Loucy (cell line): ENCODE measurements at regions not wholly inside any gene's neighbourhood (a gene's known extent, or its start where the extent isn't known, plus 50 kb on each side); places are given as distances from the start of the nearest gene placed in this dataset.

ENCODE experiments used
- H2AFZ ChIP-seq: fragments of 200-600 bp; sonication (generic); 2 replicates; pipeline ENCODE4 v1.6.0; 2016; ENCODE audit warnings: antibody characterized with exemption, mild to moderate bottlenecking, low read length, moderate library complexity
- H3F3A ChIP-seq: fragments of 200-600 bp; 2 replicates; pipeline ENCODE4 v1.6.0; 2016; ENCODE audit warnings: antibody characterized with exemption, low read depth, mild to moderate bottlenecking
- H3K27me3 ChIP-seq: fragments of 200-600 bp; sonication (generic); 2 replicates; pipeline ENCODE4 v1.6.1; 2014; ENCODE audit warnings: low read length, mild to moderate bottlenecking; ENCODE audit not compliant: insufficient read depth, poor library complexity, severe bottlenecking
- H3K36me3 ChIP-seq: fragments of 200-600 bp; sonication (generic); 2 replicates; pipeline ENCODE4 v1.6.1; 2016; ENCODE audit warnings: low read length; ENCODE audit not compliant: insufficient read depth
- H3K4me1 ChIP-seq: fragments of 200-600 bp; sonication (generic); 2 replicates; pipeline ENCODE4 v1.5.1; 2014; ENCODE audit warnings: low read length, mild to moderate bottlenecking; ENCODE audit not compliant: insufficient read depth, poor library complexity, severe bottlenecking
- H3K4me2 ChIP-seq: fragments of 200-600 bp; sonication (generic); 2 replicates; pipeline ENCODE4 v1.6.0; 2014; ENCODE audit warnings: antibody characterized with exemption, low read length, low read depth, mild to moderate bottlenecking; ENCODE audit not compliant: poor library complexity, severe bottlenecking
- H3K4me3 ChIP-seq: fragments of 200-600 bp; sonication (generic); 2 replicates; pipeline ENCODE4 v1.5.1; 2014; ENCODE audit warnings: low read length, mild to moderate bottlenecking, mixed read lengths; ENCODE audit not compliant: poor library complexity, severe bottlenecking
- H3K79me2 ChIP-seq: fragments of 200-600 bp; sonication (generic); 2 replicates; pipeline ENCODE4 v1.6.1; 2014; ENCODE audit warnings: low read length; ENCODE audit not compliant: insufficient read depth
- H3K9ac ChIP-seq: fragments of 200-600 bp; sonication (generic); 2 replicates; pipeline ENCODE4 v1.6.0; 2014; ENCODE audit warnings: mild to moderate bottlenecking, low read depth, low read length, moderate library complexity; ENCODE audit not compliant: poor library complexity, severe bottlenecking
- H3K9me2 ChIP-seq: fragments of 200-600 bp; sonication (generic); replicated peaks from 2 replicates; pipeline ENCODE4 v1.6.1; 2016; ENCODE audit warnings: low read depth, low read length, mixed read lengths
- H3K9me3 ChIP-seq: fragments of 200-600 bp; sonication (generic); 2 replicates; pipeline ENCODE4 v1.6.1; 2014; ENCODE audit warnings: mild to moderate bottlenecking, antibody characterized with exemption, low read length, low read depth; ENCODE audit not compliant: insufficient read depth
- H4K20me1 ChIP-seq: fragments of 200-600 bp; sonication (generic); 2 replicates; pipeline ENCODE4 v1.6.0; 2014; ENCODE audit warnings: antibody characterized with exemption, low read length, mild to moderate bottlenecking; ENCODE audit not compliant: insufficient read depth, poor library complexity, severe bottlenecking
- CTCF ChIP-seq: fragments of 200-600 bp; sonication (generic); conservative IDR thresholded peaks from 2 replicates; pipeline ENCODE4 v1.5.1; 2014; ENCODE audit warnings: mild to moderate bottlenecking, antibody characterized with exemption, low read length
- EZH2phosphoT487 ChIP-seq: fragments of 200-600 bp; IDR thresholded peaks from 2 replicates; pipeline ENCODE4 v1.6.1; 2018; ENCODE audit warnings: antibody characterized with exemption, mild to moderate bottlenecking, moderate library complexity, borderline replicate concordance

- H4K20me1 ChIP-seq: no peaks in the 10 kb centered on the region
- H3K27me3 ChIP-seq: peaks cover 11% of the 10 kb centered on the region
- no peaks in the 10 kb centered on the region for H3K36me3 ChIP-seq
- no peak overlapping the region for H3K4me3 ChIP-seq
- H3K4me2 ChIP-seq: no peak overlapping the region
- no peak overlapping the region for H3K9ac ChIP-seq
- no peaks in the 10 kb centered on the region for H3K9me2 ChIP-seq
- no peak overlapping the region for H2AFZ ChIP-seq
- H3K9me3 ChIP-seq: no peaks in the 10 kb centered on the region
- no peaks in the 10 kb centered on the region for H3K79me2 ChIP-seq
- TF ChIP-seq CTCF: no peak
- TF ChIP-seq EZH2phosphoT487: no peak
- H3K4me1 ChIP-seq: no peaks in the 10 kb centered on the region
- H3F3A ChIP-seq: no peaks in the 10 kb centered on the region
Observed at GRCh38 chrX:109283870-109284269, 198.0 kb downstream of the GUCY2F start.

GRCh38 chrX:109281483-109282275 lies 200.2 kb downstream of the GUCY2F start:
- Histone ChIP-seq H4K20me1 (no peaks in the 10 kb centered on the region), H3K4me3 (no peak overlapping the region), H3K4me1 (no peaks in the 10 kb centered on the region), H3K9me2 (no peaks in the 10 kb centered on the region), H3K9ac (no peak overlapping the region), H3K9me3 (no peaks in the 10 kb centered on the region), H3K4me2 (no peak overlapping the region), H2AFZ (no peak overlapping the region), H3F3A (no peaks in the 10 kb centered on the region), H3K36me3 (no peaks in the 10 kb centered on the region), H3K79me2 (no peaks in the 10 kb centered on the region), H3K27me3 (peaks cover 11% of the 10 kb centered on the region)
- no peak for TF ChIP-seq EZH2phosphoT487

GRCh38 chrX:109274806-109275205 lies 207.1 kb downstream of the GUCY2F start:
- no peak for TF ChIP-seq CTCF
- no peak for TF ChIP-seq EZH2phosphoT487
- H3K79me2 ChIP-seq: no peaks in the 10 kb centered on the region
- H2AFZ ChIP-seq: no peak overlapping the region

More at GRCh38 chrX:109274806-109275205, 207.1 kb downstream of the GUCY2F start:
- Histone ChIP-seq H3K27me3 (peaks cover 27% of the 10 kb centered on the region), H3K4me1 (no peaks in the 10 kb centered on the region), H3K36me3 (no peaks in the 10 kb centered on the region), H4K20me1 (no peaks in the 10 kb centered on the region), H3K9me2 (no peaks in the 10 kb centered on the region), H3F3A (no peaks in the 10 kb centered on the region), H3K4me3 (no peak overlapping the region), H3K4me2 (no peak overlapping the region), H3K9ac (no peak overlapping the region), H3K9me3 (no peaks in the 10 kb centered on the region)
